Stimulated activated naive CD8-positive, alpha-beta T cell treated with anti-CD3 and anti-CD28 coated beads, Interleukin-15, Interleukin-2, amounts not matched to agents 100 U/mL and 50 U/mL, for 24 hours (primary cell): ENCODE measurements at regions not wholly inside any gene's neighbourhood (a gene's known extent, or its start where the extent isn't known, plus 50 kb on each side); places are given as distances from the start of the nearest gene placed in this dataset.

Experiments used
- ATAC-seq: fragments of 150-1000 bp; cut with Tn5 transposase; one replicate; pipeline ENCODE4 v1.10.0; 2021
- DNase-seq: peaks from one replicate; pipeline ENCODE4 v3.0.0; 2021

GRCh38 chr7:18243731-18244130, 216.1 kb upstream of the PRPS1L1 start:
- no peak for ATAC-seq
- DNase-seq = no peak

GRCh38 chr7:18250133-18250532, 222.5 kb upstream of the PRPS1L1 start:
- no peak for DNase-seq
- no peak for ATAC-seq

- no peak for ATAC-seq
- DNase-seq = no peak
Measured at GRCh38 chr7:18257711-18258110, 230.1 kb upstream of the PRPS1L1 start.

DNA sequence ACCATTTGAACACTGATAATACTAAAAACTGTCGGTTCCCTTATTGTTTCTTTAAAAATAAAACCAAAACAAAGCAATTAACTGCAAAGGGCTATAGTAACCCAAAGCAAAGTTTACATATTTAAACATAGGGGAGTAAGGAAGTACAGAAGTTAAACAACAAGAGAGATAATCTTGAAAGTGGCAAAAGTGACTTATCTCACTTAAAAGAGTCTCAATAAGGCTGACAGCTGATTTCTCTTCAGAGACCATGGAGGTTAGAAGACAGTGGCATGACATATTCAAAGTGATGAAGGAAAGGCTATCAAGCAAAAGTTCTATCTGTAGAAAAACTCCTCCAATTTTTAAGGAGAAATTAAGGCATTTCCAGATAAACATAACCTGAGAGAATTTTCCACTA, 233.5 kb upstream of the HDAC9 start:
- ATAC-seq (no peak), DNase-seq (no peak)

DNA sequence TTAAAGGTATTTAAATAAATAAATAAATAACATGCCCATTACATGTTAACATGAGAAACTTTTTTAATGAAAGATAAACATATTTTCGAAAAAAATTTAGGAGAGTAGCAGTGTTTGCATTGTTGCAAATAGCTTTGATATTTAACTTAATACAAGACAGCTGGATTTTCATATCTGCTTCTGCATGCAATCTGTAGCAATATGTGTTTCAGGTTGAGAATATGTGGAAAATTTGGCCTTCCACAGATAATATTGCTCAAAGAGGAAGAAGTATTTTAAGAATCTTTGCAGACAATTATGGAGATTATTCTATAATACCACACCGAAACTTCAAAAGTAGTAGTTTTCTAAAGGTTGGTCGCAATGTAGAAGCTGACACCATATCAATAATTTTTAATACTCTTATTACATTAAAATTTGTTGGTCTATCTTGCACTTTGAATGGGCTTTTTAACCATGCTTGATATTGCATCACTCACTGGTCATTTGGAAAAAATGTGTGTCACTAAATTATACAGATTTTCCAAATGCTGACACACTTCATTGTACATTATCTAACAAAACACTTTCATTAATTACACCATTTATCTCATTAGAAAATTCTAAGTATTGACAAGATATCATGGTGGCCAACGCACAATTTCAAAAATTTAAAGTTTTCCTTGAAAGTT, 229.8 kb upstream of the HDAC9 start:
- ATAC-seq = no peak
- DNase-seq = no peak

- DNase-seq (no peak), ATAC-seq (no peak)
Measured at GRCh38 chr7:18268571-18268970, 227.0 kb upstream of the HDAC9 start.

DNA sequence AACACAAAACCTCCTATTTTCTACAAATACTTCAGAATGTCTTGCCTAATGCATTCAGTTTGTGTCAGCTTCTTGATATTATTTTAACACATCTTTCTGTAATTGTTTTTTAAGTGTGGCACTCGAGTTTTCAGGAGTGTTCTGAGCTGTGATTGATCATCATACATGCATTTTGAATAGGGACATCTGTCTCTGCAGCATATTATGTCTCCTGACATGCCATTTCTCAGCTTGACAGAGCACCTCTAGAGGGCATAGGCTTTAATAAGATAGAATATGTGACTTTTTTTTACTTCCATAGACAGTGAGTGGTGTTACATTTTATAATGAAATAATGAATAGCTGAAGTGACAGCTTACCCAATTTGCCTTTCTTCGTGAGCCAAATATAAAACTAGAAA, 219.2 kb upstream of the HDAC9 start:
- ATAC-seq = no peak
- no peak for DNase-seq

DNA sequence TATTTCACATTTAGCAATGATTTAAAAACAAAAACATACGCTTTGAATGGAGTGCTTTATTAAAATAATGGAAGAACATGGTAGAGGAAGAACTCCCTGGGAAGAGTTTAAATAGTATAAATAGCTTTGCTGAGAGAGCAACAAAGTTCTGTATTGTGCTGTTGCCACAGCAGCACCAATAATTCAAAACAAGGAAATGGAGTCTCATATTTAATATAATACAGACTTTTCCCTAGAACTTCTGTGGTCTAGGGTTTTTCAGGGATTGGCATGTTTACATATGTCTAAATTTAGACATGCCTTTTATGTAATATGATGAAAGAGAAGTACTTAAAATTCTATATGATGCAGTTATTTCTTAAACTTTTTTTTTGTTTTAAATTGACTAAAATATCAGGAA, 217.2 kb upstream of the HDAC9 start:
- ATAC-seq (no peak), DNase-seq (no peak)

GRCh38 chr7:18283045-18283444, 212.5 kb upstream of the HDAC9 start:
- ATAC-seq (no peak), DNase-seq (no peak)

GRCh38 chr7:18287482-18287881, 208.1 kb upstream of the HDAC9 start:
- ATAC-seq = no peak
- DNase-seq = no peak

DNA sequence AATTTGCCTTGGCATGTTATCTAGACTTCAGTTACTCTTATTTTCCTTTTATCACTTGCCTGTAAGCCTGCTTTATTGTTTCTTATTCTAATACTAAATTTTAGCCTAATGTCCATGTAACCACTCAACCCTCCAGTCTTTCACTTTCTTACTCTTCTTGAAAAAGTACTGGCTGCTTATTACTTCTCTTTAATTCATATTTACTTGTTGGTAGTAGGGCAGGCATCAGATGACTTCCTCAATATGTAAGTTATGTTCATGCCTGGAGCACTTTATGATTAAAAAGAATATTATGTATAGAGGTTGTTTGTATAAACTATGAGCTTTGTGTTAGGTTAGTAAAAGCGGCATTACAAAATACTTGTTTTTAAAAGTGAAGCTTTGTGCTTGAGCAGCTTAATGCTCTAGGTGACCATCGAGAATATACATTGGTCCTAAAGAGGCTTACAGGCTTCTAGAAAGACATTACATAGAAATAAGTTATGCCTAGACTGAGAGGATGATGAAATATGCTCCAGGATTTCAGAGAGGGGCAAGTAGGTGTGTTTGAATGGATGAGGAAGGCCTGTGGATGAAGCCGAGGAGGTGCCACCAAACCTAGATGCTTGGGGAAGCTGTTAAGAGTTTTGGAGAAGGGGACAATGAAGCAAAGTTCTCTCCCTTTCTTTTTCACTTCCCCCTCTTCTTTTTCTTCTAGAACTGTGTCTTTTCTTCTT, 207.1 kb upstream of the HDAC9 start:
- ATAC-seq (no peak), DNase-seq (no peak)

GRCh38 chr7:18289788-18290187, 205.8 kb upstream of the HDAC9 start:
- DNase-seq = no peak
- no peak for ATAC-seq

DNA sequence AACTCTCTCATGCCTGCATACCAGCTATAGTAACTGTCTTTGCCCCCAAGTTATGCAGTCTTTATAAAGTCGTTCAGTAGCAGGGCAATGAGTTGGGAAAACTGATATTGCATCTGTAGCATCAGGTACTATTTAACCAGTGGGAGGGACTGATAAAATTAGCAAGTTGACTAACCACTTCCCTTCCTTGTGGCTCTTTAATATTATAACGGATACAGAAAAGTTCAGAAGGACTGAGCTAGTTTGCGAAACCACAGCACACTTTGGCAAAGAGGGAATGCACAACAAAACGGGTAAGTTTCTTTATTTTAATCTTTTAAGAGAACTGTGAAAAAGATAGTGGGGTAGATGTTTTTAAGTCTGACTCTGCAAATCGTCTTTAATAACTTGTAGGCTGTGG, 205.3 kb upstream of the HDAC9 start:
- no peak for ATAC-seq
- no peak for DNase-seq

DNA sequence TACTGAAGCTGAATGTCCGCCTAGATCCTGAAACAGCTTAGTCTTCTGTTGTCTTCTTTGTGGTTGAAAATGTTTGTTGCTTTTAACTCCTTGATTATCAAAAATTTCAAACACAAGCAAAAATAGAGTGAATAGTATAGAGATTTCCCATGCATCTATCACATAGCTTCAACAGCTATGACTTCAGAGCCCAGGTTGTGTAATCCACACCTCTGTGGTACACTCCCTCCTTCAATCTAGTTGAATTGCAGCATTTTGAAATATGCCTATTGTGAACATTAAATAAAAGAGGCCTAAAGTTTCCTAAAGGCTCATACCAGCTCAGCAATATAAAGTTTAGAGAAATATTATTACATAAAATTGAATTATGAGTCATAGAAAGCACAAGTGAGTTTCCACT, 204.7 kb upstream of the HDAC9 start:
- DNase-seq = no peak
- ATAC-seq = no peak

GRCh38 chr7:18292584-18292983, 203.0 kb upstream of the HDAC9 start:
- ATAC-seq (no peak), DNase-seq (no peak)

GRCh38 chr7:18293759-18294158, 201.8 kb upstream of the HDAC9 start:
- DNase-seq = no peak
- no peak for ATAC-seq

DNA sequence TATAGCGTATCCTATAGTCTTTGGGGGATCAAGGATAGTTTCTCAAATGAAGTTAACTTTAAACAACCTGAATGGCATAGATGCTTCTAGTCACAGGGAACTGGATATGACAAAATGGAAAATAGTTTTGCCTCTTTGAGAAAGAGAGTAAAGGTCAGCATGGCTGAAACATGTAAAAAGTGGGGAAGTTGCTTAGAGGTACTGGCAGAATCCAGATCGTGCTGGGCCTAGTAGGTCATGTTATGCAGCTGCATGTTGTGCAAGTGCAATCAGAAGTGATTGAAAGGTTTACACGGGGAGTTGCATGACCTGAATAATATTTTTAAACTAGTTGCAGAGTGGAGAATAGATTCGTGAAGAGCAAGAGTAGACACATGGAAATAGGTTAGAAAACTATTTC, 201.1 kb upstream of the HDAC9 start:
- no peak for ATAC-seq
- no peak for DNase-seq

DNA sequence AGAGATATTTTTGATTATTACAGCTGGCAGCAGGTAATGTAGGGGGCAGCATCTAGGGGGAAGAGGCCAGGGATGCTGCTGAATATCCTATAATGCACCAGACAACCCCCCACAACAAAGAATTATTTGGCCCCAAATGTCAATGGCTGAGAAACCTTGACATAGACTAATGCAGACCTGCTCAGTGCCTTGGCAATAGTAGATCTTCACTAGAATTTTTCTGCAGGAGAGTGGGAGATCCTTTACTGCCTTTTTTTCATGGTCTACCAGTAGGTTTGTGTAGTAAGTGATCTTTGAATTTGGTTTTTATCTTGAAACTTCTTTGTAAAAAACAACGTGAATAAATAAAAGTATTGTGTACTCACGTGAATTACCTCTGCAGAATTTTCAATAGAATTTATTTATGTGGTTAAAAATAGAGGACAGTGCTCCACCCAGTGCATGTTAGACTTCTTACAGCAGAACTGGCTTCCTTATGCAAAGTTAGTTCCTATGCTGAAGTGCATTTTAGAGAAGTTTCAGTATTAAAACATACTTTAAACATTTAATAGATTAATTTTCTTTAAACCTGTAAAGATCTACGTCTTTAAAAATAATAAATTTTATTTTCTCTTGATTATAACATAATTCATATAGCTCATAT, 199.6 kb upstream of the HDAC9 start:
- DNase-seq = no peak
- ATAC-seq = no peak

GRCh38 chr7:18302097-18302496, 193.5 kb upstream of the HDAC9 start:
- DNase-seq (no peak), ATAC-seq (no peak)

DNA sequence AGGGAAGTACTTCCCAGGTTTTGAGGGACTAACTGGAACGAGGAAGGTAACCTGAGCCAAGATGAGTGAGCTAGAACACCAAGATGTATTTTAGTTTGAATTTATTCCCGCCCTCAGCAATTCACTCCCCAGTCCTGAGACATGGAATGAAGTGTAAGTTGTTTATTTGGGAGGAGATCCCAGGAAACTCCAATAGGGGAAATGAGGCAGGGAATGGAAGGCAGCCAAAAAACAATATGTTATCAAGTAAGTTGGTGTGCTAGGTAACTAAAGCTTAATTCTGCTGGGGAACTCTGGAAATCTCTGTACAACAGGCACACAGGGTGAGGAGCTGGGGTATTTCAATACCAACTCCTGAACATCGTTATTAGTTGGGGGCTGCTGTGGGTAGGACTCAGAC, 189.7 kb upstream of the HDAC9 start:
- ATAC-seq (no peak), DNase-seq (no peak)

DNA sequence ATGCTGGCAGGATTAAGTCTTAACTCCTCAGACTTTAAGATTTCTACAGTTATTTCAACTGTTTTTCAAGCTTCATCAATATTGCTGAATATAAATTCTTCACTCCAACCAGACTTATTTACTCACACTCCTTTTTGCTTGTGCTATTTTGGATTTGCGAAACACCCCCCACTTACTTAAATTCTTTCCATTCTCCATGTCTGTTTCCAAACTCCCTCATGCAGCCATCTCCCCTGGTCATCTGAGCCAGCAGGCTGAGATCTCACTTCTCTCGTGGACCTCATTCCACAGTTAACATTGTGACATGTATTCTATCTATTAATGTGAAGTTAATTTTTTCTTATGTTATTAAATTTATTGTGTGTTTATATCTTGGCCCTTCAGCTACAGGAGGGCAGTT, 188.9 kb upstream of the HDAC9 start:
- ATAC-seq (no peak), DNase-seq (no peak)

DNA sequence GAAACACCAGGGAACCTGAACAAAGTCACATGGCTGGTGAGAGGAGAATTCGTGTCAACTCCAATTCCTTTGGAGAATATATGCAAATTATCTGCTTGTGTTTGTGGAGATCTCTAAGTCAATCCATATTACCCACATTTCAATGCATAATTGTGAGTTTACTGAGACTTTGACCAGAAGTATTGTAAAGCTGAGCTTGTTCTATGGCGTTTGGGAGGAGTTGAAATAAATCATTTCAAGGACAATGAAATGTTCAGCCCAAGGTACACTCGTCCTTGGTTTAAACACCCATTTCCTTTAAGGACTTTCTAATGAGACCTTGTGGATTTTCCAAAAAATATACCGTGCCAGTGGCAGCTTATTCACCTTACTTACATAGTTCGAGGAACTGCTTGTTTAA, 186.6 kb upstream of the HDAC9 start:
- ATAC-seq = no peak
- DNase-seq = no peak

DNA sequence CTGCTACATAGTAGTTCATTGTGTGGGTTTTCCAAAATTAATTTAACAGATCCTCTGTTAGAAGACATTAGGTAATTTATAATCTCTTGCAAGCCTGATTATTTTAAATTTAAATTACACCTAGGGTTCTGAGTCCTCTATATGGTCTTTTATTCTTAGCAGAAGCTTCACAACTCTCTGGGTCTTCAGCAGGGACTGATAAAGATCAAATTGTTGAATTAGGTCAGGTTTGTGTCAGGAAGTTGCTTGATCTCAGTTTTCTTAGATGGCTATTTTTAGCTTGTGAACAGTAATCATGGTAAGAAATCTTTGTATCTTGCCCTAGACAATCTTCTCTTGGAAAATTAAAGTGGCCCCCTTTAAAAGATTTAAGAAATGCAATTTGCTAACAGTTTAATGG, 183.1 kb upstream of the HDAC9 start:
- ATAC-seq = no peak
- no peak for DNase-seq

- DNase-seq (no peak), ATAC-seq (no peak)
Measured at GRCh38 chr7:18313965-18314364, 181.6 kb upstream of the HDAC9 start.
